HG03175 (cell line): ENCODE measurements at regions not wholly inside any gene's neighbourhood (a gene's known extent, or its start where the extent isn't known, plus 50 kb on each side); places are given as distances from the start of the nearest gene placed in this dataset.
A peak's percentile ranks its signal among the peaks of the same experiment; 100 is the strongest.

ENCODE experiments used
- ATAC-seq: cut with Tn5 transposase; IDR thresholded peaks from one replicate; pipeline ENCODE4 v1.9.1; 2021; ENCODE audit warnings: mild to moderate bottlenecking, moderate library complexity; ENCODE audit not compliant: unreplicated experiment

- no peak for ATAC-seq
Measured at GRCh38 chr4:182010876-182011275, 232.3 kb upstream of the TENM3 start.

GRCh38 chr4:182014164-182014563 is 229.0 kb upstream of the TENM3 start:
- ATAC-seq = no peak

- ATAC-seq = no peak
Measured at GRCh38 chr4:182015014-182015413, 228.2 kb upstream of the TENM3 start.

GRCh38 chr4:182015893-182016292 is 227.3 kb upstream of the TENM3 start:
- no peak for ATAC-seq

- no peak for ATAC-seq
Measured at GRCh38 chr4:182017038-182017437, 226.2 kb upstream of the TENM3 start.

- peak; percentile 43 for ATAC-seq
Measured at GRCh38 chr4:182018691-182019090, 224.5 kb upstream of the TENM3 start.

GRCh38 chr4:182019148-182019652 is 224.0 kb upstream of the TENM3 start:
- ATAC-seq = peak; percentile 88

GRCh38 chr4:182022909-182023308 is 220.3 kb upstream of the TENM3 start:
- no peak for ATAC-seq

GRCh38 chr4:182023469-182023868 is 219.7 kb upstream of the TENM3 start:
- no peak for ATAC-seq

- ATAC-seq = no peak
Measured at GRCh38 chr4:182042945-182043344, 200.3 kb upstream of the TENM3 start.

GRCh38 chr4:182048871-182049270 is 194.3 kb upstream of the TENM3 start:
- no peak for ATAC-seq

- ATAC-seq = no peak
Measured at GRCh38 chr4:182056866-182057265, 186.3 kb upstream of the TENM3 start.

- ATAC-seq = no peak
Measured at GRCh38 chr4:182062458-182062857, 180.7 kb upstream of the TENM3 start.

- ATAC-seq = no peak
Measured at GRCh38 chr4:182062936-182063335, 180.3 kb upstream of the TENM3 start.

- ATAC-seq = no peak
Measured at GRCh38 chr4:182063651-182064050, 179.6 kb upstream of the TENM3 start.

- ATAC-seq = no peak
Measured at GRCh38 chr4:182065255-182065654, 177.9 kb upstream of the TENM3 start.

GRCh38 chr4:182066037-182066436 is 177.2 kb upstream of the TENM3 start:
- no peak for ATAC-seq

- ATAC-seq = no peak
Measured at GRCh38 chr4:182067828-182068227, 175.4 kb upstream of the TENM3 start.

- ATAC-seq = no peak
Measured at GRCh38 chr4:182068920-182069319, 174.3 kb upstream of the TENM3 start.

- no peak for ATAC-seq
Measured at GRCh38 chr4:182073278-182073677, 169.9 kb upstream of the TENM3 start.

- ATAC-seq = no peak
Measured at GRCh38 chr4:182074139-182074538, 169.1 kb upstream of the TENM3 start.

GRCh38 chr4:182074810-182075209 is 168.4 kb upstream of the TENM3 start:
- no peak for ATAC-seq

- no peak for ATAC-seq
Measured at GRCh38 chr4:182082910-182083309, 160.3 kb upstream of the TENM3 start.
